GM12878 (cell line): ENCODE measurements at regions not wholly inside any gene's neighbourhood (a gene's known extent, or its start where the extent isn't known, plus 50 kb on each side); places are given as distances from the start of the nearest gene placed in this dataset.

ENCODE experiments used
- ATAC-seq: fragments of 200-7000 bp; cut with Tn5 transposase; 3 replicates; pipeline ENCODE4 v1.9.1; 2020; ENCODE audit warnings: mild to moderate bottlenecking, moderate library complexity
- BruUV-seq: library from RNA; stranded (reverse); fragments of 400-500 nt; replicated peaks from 2 replicates; lab custom pipeline; 2021; lab: Mats Ljungman, UMichigan
- CTCF ChIA-PET: fragments of 300-600 bp; sonication (Branson Sonifier 250); formaldehyde crosslinking; extraction: SDS; loops from one replicate; lab custom pipeline; 2021; ENCODE audit warnings: inconsistent platforms; lab: Yijun Ruan, JAX
- POLR2A ChIA-PET: fragments of 350-600 bp; formaldehyde crosslinking; extraction: SDS; loops from one replicate; lab custom pipeline; 2021; ENCODE audit warnings: inconsistent platforms; lab: Charles Lee
- RAD21 ChIA-PET: fragments of 300-600 bp; sonication (Branson Sonifier 250); formaldehyde crosslinking; loops from one replicate; lab custom pipeline; 2023; ENCODE audit warnings: antibody characterized with exemption; ENCODE audit not compliant: unreplicated experiment; lab: Charles Lee
- SMC1A ChIA-PET: fragments of 300-600 bp; sonication (Branson Sonifier 250); formaldehyde crosslinking; loops from one replicate; lab custom pipeline; 2023; ENCODE audit not compliant: unreplicated experiment, uncharacterized antibody; lab: Charles Lee
- DNase-seq: peaks from one replicate; pipeline ENCODE4 v3.0.0-alpha.2; 2011; ENCODE audit warnings: low read depth, low spot score
- FAIRE-seq: peaks from 3 replicates; lab custom pipeline; 2011; peaks lifted over from hg19 to GRCh38; lab: Jason Lieb, UNC
- H2AFZ ChIP-seq: 2 replicates; pipeline ENCODE4 v1.6.0; 2011; ENCODE audit warnings: low read depth, low read length, control low read depth; ENCODE audit not compliant: control insufficient read depth
- H3K27ac ChIP-seq: 2 replicates; pipeline ENCODE4 v1.5.1; 2011; ENCODE audit warnings: control low read depth; ENCODE audit not compliant: control insufficient read depth, insufficient read depth
- H3K27me3 ChIP-seq, 2 experiments: replicated peaks in 1 of 2; 2 replicates each; pipeline versions ENCODE4 v1.6.0 to v1.6.1; 2011; ENCODE audit warnings: low read length in 1 of 2; ENCODE audit not compliant: control insufficient read depth in 2 of 2, insufficient read depth in 2 of 2
- H3K36me3 ChIP-seq, 2 experiments: 2 replicates each; pipeline ENCODE4 v1.5.1; 2011; ENCODE audit warnings: low read length in 1 of 2; ENCODE audit not compliant: control insufficient read depth in 2 of 2, insufficient read depth in 2 of 2
- H3K4me1 ChIP-seq: 2 replicates; pipeline ENCODE4 v1.6.1; 2011; ENCODE audit warnings: mild to moderate bottlenecking, low read length, moderate library complexity, mixed read lengths; ENCODE audit not compliant: control insufficient read depth, insufficient read depth
- H3K4me2 ChIP-seq: 2 replicates; pipeline ENCODE4 v1.6.0; 2011; ENCODE audit warnings: control low read depth; ENCODE audit not compliant: control insufficient read depth, insufficient read depth
- H3K4me3 ChIP-seq: fragments of 200-600 bp; sonication (generic); 2 replicates; pipeline ENCODE4 v1.5.1; 2016
- H3K79me2 ChIP-seq: 2 replicates; pipeline ENCODE4 v1.6.0; 2011; ENCODE audit warnings: low read length; ENCODE audit not compliant: control insufficient read depth, insufficient read depth
- H3K9ac ChIP-seq: 2 replicates; pipeline ENCODE4 v1.8.0; 2011; ENCODE audit warnings: low read length, control low read depth, mixed read lengths; ENCODE audit not compliant: control insufficient read depth, insufficient read depth
- H3K9me3 ChIP-seq: replicated peaks from 3 replicates; pipeline ENCODE4 v1.5.1; 2011; ENCODE audit warnings: mild to moderate bottlenecking, low read length; ENCODE audit not compliant: control insufficient read depth, insufficient read depth
- H4K20me1 ChIP-seq: 2 replicates; pipeline ENCODE4 v1.6.0; 2011; ENCODE audit not compliant: control insufficient read depth, insufficient read depth
- BCL11A ChIP-seq: IDR thresholded peaks from 2 replicates; pipeline ENCODE4 v1.6.1; 2011; ENCODE audit warnings: low read depth, low read length
- CREB1 ChIP-seq: IDR thresholded peaks from 2 replicates; pipeline ENCODE4 v1.6.1; 2012; ENCODE audit warnings: low read depth, mild to moderate bottlenecking, inconsistent platforms
- EZH2 ChIP-seq: IDR thresholded peaks from 2 replicates; pipeline ENCODE4 v1.6.1; 2012; ENCODE audit warnings: low read depth, mild to moderate bottlenecking, control low read depth, inconsistent platforms, low read length, borderline replicate concordance; ENCODE audit not compliant: control insufficient read depth
- HDAC2 ChIP-seq: fragments of 200-600 bp; sonication (generic); IDR thresholded peaks from 2 replicates; pipeline ENCODE4 v1.6.1; 2017
- MYB ChIP-seq: fragments of 150-350 bp; IDR thresholded peaks from 2 replicates; pipeline ENCODE4 v1.6.1; 2014; ENCODE audit warnings: mild to moderate bottlenecking, low read depth, low read length, borderline replicate concordance
- NFYA ChIP-seq: IDR thresholded peaks from 2 replicates; pipeline ENCODE4 v1.6.1; 2011; ENCODE audit warnings: low read depth, mild to moderate bottlenecking, low read length, improper control_type of control experiment, borderline replicate concordance
- SMAD1 ChIP-seq: fragments of 450-650 bp; IDR thresholded peaks from 2 replicates; pipeline ENCODE4 v1.6.1; 2018; ENCODE audit warnings: mild to moderate bottlenecking, low read depth; ENCODE audit not compliant: partially characterized antibody
- WGBS: methylation state at CpG from one replicate; pipeline ENCODE4 v1.1.6; 2016; ENCODE audit warnings: low lambda C conversion rate; ENCODE audit not compliant: insufficient replicate concordance, insufficient coverage; ENCODE audit errors: missing lambda C conversion rate; 5-methylcytosine and 5-hydroxymethylcytosine counted together
- in situ Hi-C: fragments of 300-500 bp; cut with MboI; formaldehyde crosslinking; loops from 9 replicates; pipeline ENCODE4 v1.14.3; 2018; ENCODE audit warnings: mixed read lengths
- intact Hi-C: fragments of 100-400 bp; cut with micrococcal nuclease; formaldehyde crosslinking; loops from one replicate; pipeline ENCODE4 v1.14.2; 2022; ENCODE audit not compliant: unreplicated experiment
- TF ChIP-seq, protein P1 (sequence below): fragments of 450-650 bp; IDR thresholded peaks from 2 replicates; pipeline ENCODE4 v1.6.1; 2016; ENCODE audit warnings: mild to moderate bottlenecking
- TF ChIP-seq, protein P2 (sequence below): fragments of 450-650 bp; IDR thresholded peaks from 2 replicates; pipeline ENCODE4 v1.6.1; 2016; ENCODE audit warnings: mild to moderate bottlenecking
- TF ChIP-seq, protein P3 (sequence below): IDR thresholded peaks from 2 replicates; pipeline ENCODE4 v1.6.1; 2011; ENCODE audit warnings: low read depth, mild to moderate bottlenecking, low read length, moderate library complexity, borderline replicate concordance; ENCODE audit errors: extremely low read depth
- TF ChIP-seq, protein P4 (sequence below): fragments of 450-650 bp; formaldehyde crosslinking; IDR thresholded peaks from 2 replicates; pipeline ENCODE4 v1.5.0; 2022; ENCODE audit warnings: mild to moderate bottlenecking, missing genetic modification characterization

DNA sequence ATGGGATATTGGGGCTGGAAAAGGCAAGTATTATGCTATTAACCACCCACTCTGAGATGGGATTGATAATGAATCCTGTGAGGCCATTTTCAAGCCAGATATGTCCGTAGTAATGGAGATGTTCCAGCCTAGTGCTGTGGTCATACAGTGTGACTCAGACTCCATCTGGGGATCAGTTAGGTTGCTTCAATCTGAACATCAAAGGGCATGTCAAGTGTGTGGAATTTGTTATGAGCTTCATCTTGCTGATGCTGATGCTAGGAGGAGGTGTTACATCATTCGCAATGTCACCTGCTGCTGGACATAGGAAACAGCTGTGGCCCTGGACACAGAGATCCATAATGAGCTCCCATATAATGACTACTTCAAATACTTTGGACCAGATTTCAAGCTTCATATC lies 144.7 kb downstream of the PLCE1 start:
- BruUV-seq: no TSS peak
- Histone ChIP-seq H3K36me3 (no peaks in the 10 kb centered on the region), H3K9ac (no peak overlapping the region), H3K9me3 (no peaks in the 10 kb centered on the region), H3K79me2 (no peaks in the 10 kb centered on the region), H2AFZ (no peak overlapping the region), H3K4me1 (no peaks in the 10 kb centered on the region), H4K20me1 (no peaks in the 10 kb centered on the region), H3K4me2 (no peak overlapping the region), H3K27ac (no peak overlapping the region), H3K27me3 (no peaks in the 10 kb centered on the region; a peak in 1 of 4 replicates), H3K4me3 (no peak overlapping the region)
- no peak for FAIRE-seq
- DNase-seq: no peak
- SMC1A ChIA-PET: no interaction called here
- ATAC-seq: no peak
- in situ Hi-C loops: no loop called here
- POLR2A ChIA-PET: no interaction called here
- intact Hi-C loops: no loop called here
- RAD21 ChIA-PET: no interaction called here
- TF ChIP-seq NFYA: no peak
- no peak for TF ChIP-seq MYB
- TF ChIP-seq BCL11A: no peak
- TF ChIP-seq SMAD1: no peak
- TF ChIP-seq, protein P1, sequence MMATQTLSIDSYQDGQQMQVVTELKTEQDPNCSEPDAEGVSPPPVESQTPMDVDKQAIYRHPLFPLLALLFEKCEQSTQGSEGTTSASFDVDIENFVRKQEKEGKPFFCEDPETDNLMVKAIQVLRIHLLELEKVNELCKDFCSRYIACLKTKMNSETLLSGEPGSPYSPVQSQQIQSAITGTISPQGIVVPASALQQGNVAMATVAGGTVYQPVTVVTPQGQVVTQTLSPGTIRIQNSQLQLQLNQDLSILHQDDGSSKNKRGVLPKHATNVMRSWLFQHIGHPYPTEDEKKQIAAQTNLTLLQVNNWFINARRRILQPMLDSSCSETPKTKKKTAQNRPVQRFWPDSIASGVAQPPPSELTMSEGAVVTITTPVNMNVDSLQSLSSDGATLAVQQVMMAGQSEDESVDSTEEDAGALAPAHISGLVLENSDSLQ: no peak
- no peak for TF ChIP-seq CREB1
- TF ChIP-seq HDAC2: no peak
- CTCF ChIA-PET: interaction anchor here (1.2 kb wide), 1 partner anchor 38 kb away, joined by 3 read pairs; no protein-coding TSS in a partner anchor
- 70% methylated on average over 2 of the region's 2 CpGs for WGBS

DNA sequence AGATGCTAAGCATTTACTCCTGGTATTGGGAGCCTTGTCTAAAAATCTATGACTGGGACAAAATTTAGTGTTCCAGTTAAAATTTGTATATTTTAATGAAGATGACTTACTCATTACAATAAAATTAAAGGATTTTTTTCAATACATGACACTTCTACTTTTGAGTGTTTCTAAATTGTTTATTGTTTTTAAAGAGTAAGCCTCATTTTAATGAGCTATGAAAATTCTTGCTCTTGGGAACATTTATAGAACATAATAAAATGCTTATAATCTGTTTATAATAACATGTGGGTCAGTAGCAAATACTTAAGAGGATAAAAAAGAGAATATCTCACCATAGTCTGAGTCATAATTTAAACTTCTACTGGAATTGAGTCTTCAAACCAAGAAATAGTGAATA lies 149.5 kb downstream of the PLCE1 start:
- BruUV-seq: no TSS peak
- in situ Hi-C loops (no loop called here), intact Hi-C loops (no loop called here)
- FAIRE-seq: no peak
- no peak for ATAC-seq
- no peak overlapping the region for H2AFZ ChIP-seq
- DNase-seq: no peak
- H3K9me3 ChIP-seq: no peaks in the 10 kb centered on the region; the same call in 2 of the 3 replicates
- RAD21 ChIA-PET: no interaction called here
- CTCF ChIA-PET: no interaction called here
- H3K4me2 ChIP-seq: no peak overlapping the region
- no peaks in the 10 kb centered on the region for H4K20me1 ChIP-seq
- SMC1A ChIA-PET: no interaction called here
- POLR2A ChIA-PET: no interaction called here
- H3K27me3 ChIP-seq: no peaks in the 10 kb centered on the region; a peak in 1 of 4 replicates
- no peaks in the 10 kb centered on the region for H3K36me3 ChIP-seq
- no peak overlapping the region for H3K27ac ChIP-seq
- no peak overlapping the region for H3K9ac ChIP-seq
- no peaks in the 10 kb centered on the region for H3K4me1 ChIP-seq
- no peak overlapping the region for H3K4me3 ChIP-seq
- H3K79me2 ChIP-seq: no peaks in the 10 kb centered on the region
- no peak for TF ChIP-seq EZH2
- TF ChIP-seq, protein P2, sequence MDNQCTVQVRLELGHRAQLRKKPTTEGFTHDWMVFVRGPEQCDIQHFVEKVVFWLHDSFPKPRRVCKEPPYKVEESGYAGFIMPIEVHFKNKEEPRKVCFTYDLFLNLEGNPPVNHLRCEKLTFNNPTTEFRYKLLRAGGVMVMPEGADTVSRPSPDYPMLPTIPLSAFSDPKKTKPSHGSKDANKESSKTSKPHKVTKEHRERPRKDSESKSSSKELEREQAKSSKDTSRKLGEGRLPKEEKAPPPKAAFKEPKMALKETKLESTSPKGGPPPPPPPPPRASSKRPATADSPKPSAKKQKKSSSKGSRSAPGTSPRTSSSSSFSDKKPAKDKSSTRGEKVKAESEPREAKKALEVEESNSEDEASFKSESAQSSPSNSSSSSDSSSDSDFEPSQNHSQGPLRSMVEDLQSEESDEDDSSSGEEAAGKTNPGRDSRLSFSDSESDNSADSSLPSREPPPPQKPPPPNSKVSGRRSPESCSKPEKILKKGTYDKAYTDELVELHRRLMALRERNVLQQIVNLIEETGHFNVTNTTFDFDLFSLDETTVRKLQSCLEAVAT: no peak
- TF ChIP-seq, protein P3, sequence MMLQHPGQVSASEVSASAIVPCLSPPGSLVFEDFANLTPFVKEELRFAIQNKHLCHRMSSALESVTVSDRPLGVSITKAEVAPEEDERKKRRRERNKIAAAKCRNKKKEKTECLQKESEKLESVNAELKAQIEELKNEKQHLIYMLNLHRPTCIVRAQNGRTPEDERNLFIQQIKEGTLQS: no peak
- TF ChIP-seq, protein P4, sequence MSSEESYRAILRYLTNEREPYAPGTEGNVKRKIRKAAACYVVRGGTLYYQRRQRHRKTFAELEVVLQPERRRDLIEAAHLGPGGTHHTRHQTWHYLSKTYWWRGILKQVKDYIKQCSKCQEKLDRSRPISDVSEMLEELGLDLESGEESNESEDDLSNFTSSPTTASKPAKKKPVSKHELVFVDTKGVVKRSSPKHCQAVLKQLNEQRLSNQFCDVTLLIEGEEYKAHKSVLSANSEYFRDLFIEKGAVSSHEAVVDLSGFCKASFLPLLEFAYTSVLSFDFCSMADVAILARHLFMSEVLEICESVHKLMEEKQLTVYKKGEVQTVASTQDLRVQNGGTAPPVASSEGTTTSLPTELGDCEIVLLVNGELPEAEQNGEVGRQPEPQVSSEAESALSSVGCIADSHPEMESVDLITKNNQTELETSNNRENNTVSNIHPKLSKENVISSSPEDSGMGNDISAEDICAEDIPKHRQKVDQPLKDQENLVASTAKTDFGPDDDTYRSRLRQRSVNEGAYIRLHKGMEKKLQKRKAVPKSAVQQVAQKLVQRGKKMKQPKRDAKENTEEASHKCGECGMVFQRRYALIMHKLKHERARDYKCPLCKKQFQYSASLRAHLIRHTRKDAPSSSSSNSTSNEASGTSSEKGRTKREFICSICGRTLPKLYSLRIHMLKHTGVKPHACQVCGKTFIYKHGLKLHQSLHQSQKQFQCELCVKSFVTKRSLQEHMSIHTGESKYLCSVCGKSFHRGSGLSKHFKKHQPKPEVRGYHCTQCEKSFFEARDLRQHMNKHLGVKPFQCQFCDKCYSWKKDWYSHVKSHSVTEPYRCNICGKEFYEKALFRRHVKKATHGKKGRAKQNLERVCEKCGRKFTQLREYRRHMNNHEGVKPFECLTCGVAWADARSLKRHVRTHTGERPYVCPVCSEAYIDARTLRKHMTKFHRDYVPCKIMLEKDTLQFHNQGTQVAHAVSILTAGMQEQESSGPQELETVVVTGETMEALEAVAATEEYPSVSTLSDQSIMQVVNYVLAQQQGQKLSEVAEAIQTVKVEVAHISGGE (CRISPR knock-in tag): no peak
